GM19452 (cell line): ENCODE measurements at regions not wholly inside any gene's neighbourhood (a gene's known extent, or its start where the extent isn't known, plus 50 kb on each side); places are given as distances from the start of the nearest gene placed in this dataset.
"Not testable (repeated sequence)": the region's sequence is repeated elsewhere in the genome, so short reads cannot be mapped to it uniquely, and the experiment has no call there.

Source experiments
- ATAC-seq: cut with Tn5 transposase; IDR thresholded peaks from one replicate; pipeline ENCODE4 v1.9.1; 2021; ENCODE audit not compliant: unreplicated experiment

DNA sequence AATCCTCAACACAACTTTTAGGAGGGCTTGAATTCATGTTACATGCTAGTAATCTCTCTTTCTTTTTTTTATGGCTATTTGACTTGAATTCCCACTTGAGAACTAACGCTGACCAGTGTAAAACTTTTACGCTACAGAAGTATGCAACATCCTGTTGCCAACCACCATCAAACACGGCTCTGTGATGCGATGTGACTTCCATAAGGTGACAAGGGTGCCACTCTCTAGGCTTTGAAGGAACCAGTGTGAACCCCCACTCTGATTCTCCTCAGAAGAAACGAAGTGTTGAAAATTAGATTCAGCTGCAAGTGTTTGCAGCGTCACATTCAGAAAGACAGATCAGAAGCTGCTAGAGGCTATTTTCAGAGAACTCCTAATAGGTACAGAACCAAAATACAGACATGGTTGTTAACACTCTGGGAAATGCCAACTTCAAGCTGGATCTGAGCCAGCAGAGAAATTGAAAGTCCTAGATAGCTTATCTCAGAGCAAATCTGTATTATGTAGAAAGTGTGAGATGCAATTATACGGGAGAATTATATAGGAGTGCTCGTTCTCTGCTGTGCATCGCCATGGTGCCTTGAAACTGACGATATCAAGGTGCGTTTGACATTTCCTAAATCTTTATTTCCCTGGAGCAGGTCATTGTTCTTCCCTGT, 271.2 kb downstream of the LPIN1 start:
- ATAC-seq = no peak

DNA sequence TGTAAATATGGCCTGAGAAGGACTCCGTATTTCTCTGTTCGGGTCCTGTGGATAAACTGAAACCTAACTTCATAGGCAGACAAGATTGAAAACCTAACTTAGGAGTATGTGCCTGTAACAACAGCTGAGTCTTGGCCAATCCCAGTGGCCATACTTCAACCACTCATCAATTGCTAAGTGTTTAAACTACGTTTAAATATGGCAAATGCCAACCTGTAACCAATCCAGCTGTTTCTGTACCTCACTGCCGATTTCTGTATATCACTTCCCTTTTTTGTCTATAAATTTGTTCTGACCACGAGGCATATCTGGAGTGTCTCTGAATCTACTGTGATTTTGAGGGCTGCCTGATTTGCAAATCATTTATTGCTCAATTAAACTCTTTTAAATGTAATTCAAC, 272.3 kb downstream of the LPIN1 start:
- not testable (repeated sequence) for ATAC-seq

GRCh38 chr2:12020833-12021469, 274.5 kb downstream of the LPIN1 start:
- no peak for ATAC-seq

- not testable (repeated sequence) for ATAC-seq
Observed at GRCh38 chr2:12024197-12024907, 277.9 kb downstream of the LPIN1 start.

GRCh38 chr2:12027136-12027535, 280.7 kb downstream of the LPIN1 start:
- no peak for ATAC-seq

GRCh38 chr2:12031866-12032265, 285.4 kb downstream of the LPIN1 start:
- no peak for ATAC-seq

DNA sequence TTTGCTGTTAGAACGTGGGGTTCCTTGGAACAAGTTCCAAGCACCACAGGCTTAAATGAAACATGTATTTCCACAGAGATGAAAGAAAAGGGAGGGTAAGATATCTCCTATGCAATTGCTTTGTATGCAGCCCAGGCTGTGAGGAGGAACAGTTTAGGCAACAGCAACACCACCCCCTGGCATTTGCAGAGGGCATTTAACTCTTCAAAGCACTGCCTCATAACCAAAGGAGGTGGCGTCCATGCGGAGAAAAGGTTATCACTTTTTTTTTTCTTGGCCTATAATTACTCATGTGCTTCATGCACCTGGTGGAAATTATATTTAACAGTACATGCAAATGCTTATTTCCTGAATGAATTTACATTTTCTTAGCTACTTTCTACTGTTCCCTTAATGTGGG, 286.0 kb downstream of the LPIN1 start:
- ATAC-seq = peak; percentile 82

GRCh38 chr2:12032975-12033374, 286.5 kb downstream of the LPIN1 start:
- no peak for ATAC-seq

DNA sequence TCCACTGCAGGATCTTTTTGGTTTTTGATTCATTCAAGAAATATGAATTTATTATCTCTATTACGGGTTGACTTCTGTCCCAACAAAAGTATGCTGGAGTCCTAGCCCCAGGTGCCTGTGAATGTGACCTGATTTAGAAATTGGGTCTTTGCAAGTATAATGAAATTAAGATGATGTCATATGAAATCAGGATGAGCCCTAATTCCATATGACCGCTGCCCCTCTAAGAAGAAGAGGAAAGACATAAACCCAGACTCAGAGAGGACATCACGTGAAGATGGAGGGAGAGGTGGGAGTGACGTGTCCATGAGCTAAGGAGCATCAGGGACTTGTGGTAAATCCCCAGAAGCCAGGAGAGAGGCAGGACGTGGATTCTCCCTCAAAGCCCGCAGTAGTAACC, 287.1 kb downstream of the LPIN1 start:
- ATAC-seq = no peak

- ATAC-seq = no peak
Observed at GRCh38 chr2:12034382-12034781, 287.9 kb downstream of the LPIN1 start.

GRCh38 chr2:12035029-12035720, 288.7 kb downstream of the LPIN1 start:
- no peak for ATAC-seq

- ATAC-seq = no peak
Observed at GRCh38 chr2:12035956-12036639, 289.7 kb downstream of the LPIN1 start.

GRCh38 chr2:12036640-12036983, 290.2 kb downstream of the LPIN1 start:
- no peak for ATAC-seq

DNA sequence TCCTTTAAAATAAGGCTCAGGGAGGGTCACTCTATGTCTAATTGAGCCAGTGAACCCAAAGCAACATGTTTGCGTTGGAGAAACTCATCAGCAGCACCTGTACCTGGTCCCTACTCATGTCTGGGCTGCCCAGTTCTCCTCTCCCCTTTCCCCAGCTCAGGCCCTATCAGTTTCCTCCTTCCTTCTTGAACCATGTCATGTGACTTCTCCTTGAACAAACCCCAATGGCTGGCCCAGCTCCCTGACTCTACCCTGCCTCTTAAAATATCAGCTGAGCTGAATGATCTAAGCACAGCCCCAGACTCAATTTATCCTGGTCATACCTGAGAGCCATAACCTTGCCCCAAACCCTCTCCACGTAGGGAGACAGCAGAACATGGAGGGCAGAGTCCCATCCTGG, 290.9 kb downstream of the LPIN1 start:
- no peak for ATAC-seq

- ATAC-seq = no peak
Observed at GRCh38 chr2:12041236-12041635, 294.8 kb downstream of the LPIN1 start.

DNA sequence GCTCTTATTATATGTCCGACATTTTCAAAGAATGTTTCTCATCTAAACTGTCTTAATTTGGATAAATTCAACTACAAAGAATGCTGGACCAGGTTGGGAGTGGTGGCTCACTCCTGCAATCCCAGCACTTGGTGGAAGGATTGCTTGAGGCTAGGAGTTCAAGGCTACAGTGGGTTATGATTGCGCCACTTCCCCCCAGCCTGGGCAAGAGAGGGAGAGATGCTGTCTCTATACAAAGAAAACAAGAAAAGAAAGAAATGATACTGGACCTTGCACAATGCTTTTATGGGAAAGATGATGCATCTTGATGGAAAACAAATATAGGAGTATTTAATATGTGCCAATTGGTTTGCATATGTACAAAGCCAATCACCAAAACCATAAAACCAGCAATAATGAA, 296.7 kb downstream of the LPIN1 start:
- no peak for ATAC-seq

DNA sequence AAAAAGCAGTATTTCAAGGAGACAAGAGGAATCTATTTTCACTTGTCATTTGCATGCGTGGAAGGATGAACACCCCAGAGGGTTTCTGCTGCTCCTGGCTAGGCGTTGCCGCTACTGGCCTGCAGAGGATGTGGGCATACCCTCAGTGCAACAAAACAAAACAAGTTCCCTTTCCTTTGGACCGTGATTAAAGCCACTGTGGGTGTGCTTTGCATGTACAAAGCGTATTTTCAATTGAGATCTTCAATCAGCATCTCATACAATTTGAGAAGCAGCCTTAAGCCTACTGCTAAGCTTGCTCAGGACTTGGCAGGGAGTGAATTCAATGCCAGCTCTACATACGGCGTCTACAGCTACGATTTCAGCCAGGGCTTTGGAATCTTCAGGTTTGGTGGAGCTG, 298.4 kb downstream of the LPIN1 start:
- peak; percentile 65 for ATAC-seq

DNA sequence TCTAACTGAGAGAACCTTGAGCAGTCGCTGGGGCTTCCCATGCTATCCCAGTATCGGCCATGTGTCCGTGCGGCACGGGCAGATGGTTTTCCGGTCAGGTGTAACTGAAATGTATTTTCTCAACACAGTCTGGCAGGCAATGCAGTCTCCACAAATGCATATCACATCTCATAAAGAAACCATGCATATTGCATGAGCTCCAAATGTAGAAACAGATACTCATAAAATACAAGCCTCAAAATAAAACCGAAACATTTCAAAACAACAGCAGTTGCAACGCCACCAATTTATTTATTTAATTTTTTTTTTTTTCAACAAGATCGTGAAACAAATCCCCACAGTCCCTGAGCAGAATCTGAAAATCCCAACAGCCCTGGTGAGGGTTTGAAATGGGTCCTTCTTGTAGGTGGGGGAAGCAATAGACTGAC, 299.4 kb downstream of the LPIN1 start:
- peak; percentile 46 for ATAC-seq

GRCh38 chr2:12046641-12047040, 300.2 kb downstream of the LPIN1 start:
- ATAC-seq = no peak

DNA sequence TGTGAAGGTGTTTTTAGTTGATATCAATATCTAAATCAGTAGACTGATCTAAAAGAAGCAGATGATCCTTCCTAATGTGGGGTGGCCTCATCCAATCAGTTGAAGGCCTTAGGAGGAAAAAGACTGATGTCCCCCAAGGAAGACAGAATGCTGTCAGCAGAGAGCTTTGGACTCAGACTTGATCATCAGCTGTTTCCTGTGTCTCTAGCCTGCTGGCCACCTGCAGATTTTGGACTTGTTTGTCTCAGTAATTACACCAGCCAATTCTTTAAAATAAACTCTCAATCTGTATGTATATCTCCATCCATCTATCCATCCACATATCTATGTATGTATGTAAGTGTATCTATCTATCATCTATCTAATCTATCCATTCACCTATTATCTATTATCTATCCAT, 301.3 kb downstream of the LPIN1 start:
- ATAC-seq = no peak

GRCh38 chr2:12048550-12048949, 302.1 kb downstream of the LPIN1 start:
- ATAC-seq = no peak
